ENCODE measurements at regions not wholly inside any gene's neighbourhood (a gene's known extent, or its start where the extent isn't known, plus 50 kb on each side); places are given as distances from the start of the nearest gene placed in this dataset.

GRCh38 chr18:10388373-10388772 is 66.1 kb upstream of the APCDD1 start:
- DNase-seq (ENCODE audit: low read depth) = no peak

GRCh38 chr18:10391506-10391905 is 62.9 kb upstream of the APCDD1 start:
- no peak for DNase-seq (ENCODE audit: low read depth)

GRCh38 chr18:10397004-10397403 is 57.4 kb upstream of the APCDD1 start:
- DNase-seq (ENCODE audit: low read depth) = no peak

- no peak for DNase-seq (ENCODE audit: low read depth)
Measured at GRCh38 chr18:10398571-10398970, 55.9 kb upstream of the APCDD1 start.

- DNase-seq (ENCODE audit: low read depth) = no peak
Measured at GRCh38 chr18:10399465-10399864, 55.0 kb upstream of the APCDD1 start.

- no peak for DNase-seq (ENCODE audit: low read depth)
Measured at GRCh38 chr18:10400534-10401307, 53.7 kb upstream of the APCDD1 start.

GRCh38 chr18:10401521-10401920 is 52.9 kb upstream of the APCDD1 start:
- no peak for DNase-seq (ENCODE audit: low read depth)

GRCh38 chr18:10401930-10402329 is 52.5 kb upstream of the APCDD1 start:
- no peak for DNase-seq (ENCODE audit: low read depth)

- no peak for DNase-seq (ENCODE audit: low read depth)
Measured at GRCh38 chr18:10402871-10403559, 51.4 kb upstream of the APCDD1 start.

- DNase-seq (ENCODE audit: low read depth) = no peak
Measured at GRCh38 chr18:10403708-10404107, 50.7 kb upstream of the APCDD1 start.

- no peak for DNase-seq (ENCODE audit: low read depth)
Measured at GRCh38 chr18:10404168-10404567, 50.3 kb upstream of the APCDD1 start.
